HEK293T (cell line): ENCODE measurements at regions not wholly inside any gene's neighbourhood (a gene's known extent, or its start where the extent isn't known, plus 50 kb on each side); places are given as distances from the start of the nearest gene placed in this dataset.

Experiments
- CTCF ChIA-PET: fragments of 350-600 bp; formaldehyde crosslinking; extraction: SDS; loops from one replicate; lab custom pipeline; 2021; ENCODE audit warnings: antibody characterized with exemption, inconsistent platforms; lab: Yijun Ruan, JAX
- POLR2A ChIA-PET: fragments of 350-600 bp; formaldehyde crosslinking; extraction: SDS; loops from one replicate; lab custom pipeline; 2020; ENCODE audit warnings: antibody characterized with exemption, inconsistent platforms; lab: Yijun Ruan, JAX
- DNase-seq: peaks from one replicate; pipeline ENCODE4 v3.0.0; 2012; ENCODE audit warnings: mixed read lengths; ENCODE audit errors: extremely low spot score
- ARNT ChIP-seq: fragments of 450-650 bp; IDR thresholded peaks from 2 replicates; pipeline ENCODE4 v1.6.1; 2017; ENCODE audit warnings: mild to moderate bottlenecking
- BHLHE40 ChIP-seq: fragments of 450-650 bp; IDR thresholded peaks from 2 replicates; pipeline ENCODE4 v1.6.1; 2016; ENCODE audit warnings: mild to moderate bottlenecking, moderate library complexity, borderline replicate concordance
- CTBP1 ChIP-seq: fragments of 450-650 bp; IDR thresholded peaks from 2 replicates; pipeline ENCODE4 v1.6.1; 2016; ENCODE audit warnings: borderline replicate concordance
- ELF4 ChIP-seq: fragments of 450-650 bp; IDR thresholded peaks from 2 replicates; pipeline ENCODE4 v1.6.1; 2017; ENCODE audit warnings: antibody characterized with exemption
- FOXA1 ChIP-seq: fragments of 450-650 bp; IDR thresholded peaks from 2 replicates; pipeline ENCODE4 v1.6.1; 2016; ENCODE audit warnings: mild to moderate bottlenecking
- FOXK2 ChIP-seq: fragments of 450-650 bp; IDR thresholded peaks from 2 replicates; pipeline ENCODE4 v1.6.1; 2016; ENCODE audit warnings: mild to moderate bottlenecking
- FOXM1 ChIP-seq: fragments of 450-650 bp; IDR thresholded peaks from 2 replicates; pipeline ENCODE4 v1.6.1; 2017; ENCODE audit warnings: mild to moderate bottlenecking, borderline replicate concordance
- HDGF ChIP-seq: fragments of 450-650 bp; IDR thresholded peaks from 2 replicates; pipeline ENCODE4 v1.6.1; 2017; ENCODE audit warnings: antibody characterized with exemption, borderline replicate concordance
- L3MBTL2 ChIP-seq: fragments of 450-650 bp; conservative IDR thresholded peaks from 2 replicates; pipeline ENCODE4 v1.6.1; 2016; ENCODE audit warnings: mild to moderate bottlenecking
- LEF1 ChIP-seq: fragments of 450-650 bp; IDR thresholded peaks from 2 replicates; pipeline ENCODE4 v1.6.1; 2017; ENCODE audit warnings: mild to moderate bottlenecking, borderline replicate concordance
- NFRKB ChIP-seq: fragments of 450-650 bp; IDR thresholded peaks from 2 replicates; pipeline ENCODE4 v1.6.1; 2016; ENCODE audit warnings: mild to moderate bottlenecking, moderate library complexity
- SP1 ChIP-seq: fragments of 450-650 bp; IDR thresholded peaks from 2 replicates; pipeline ENCODE4 v1.6.1; 2017
- SUZ12 ChIP-seq: fragments of 450-650 bp; IDR thresholded peaks from 2 replicates; pipeline ENCODE4 v1.6.1; 2016; ENCODE audit warnings: mild to moderate bottlenecking
- TARDBP ChIP-seq: fragments of 450-650 bp; IDR thresholded peaks from 2 replicates; pipeline ENCODE4 v1.6.1; 2016
- ZNF384 ChIP-seq: fragments of 450-650 bp; IDR thresholded peaks from 2 replicates; pipeline ENCODE4 v1.6.1; 2016
- TF ChIP-seq, protein P1 (sequence below): fragments of 450-650 bp; IDR thresholded peaks from 2 replicates; pipeline ENCODE4 v1.6.1; 2016

DNA sequence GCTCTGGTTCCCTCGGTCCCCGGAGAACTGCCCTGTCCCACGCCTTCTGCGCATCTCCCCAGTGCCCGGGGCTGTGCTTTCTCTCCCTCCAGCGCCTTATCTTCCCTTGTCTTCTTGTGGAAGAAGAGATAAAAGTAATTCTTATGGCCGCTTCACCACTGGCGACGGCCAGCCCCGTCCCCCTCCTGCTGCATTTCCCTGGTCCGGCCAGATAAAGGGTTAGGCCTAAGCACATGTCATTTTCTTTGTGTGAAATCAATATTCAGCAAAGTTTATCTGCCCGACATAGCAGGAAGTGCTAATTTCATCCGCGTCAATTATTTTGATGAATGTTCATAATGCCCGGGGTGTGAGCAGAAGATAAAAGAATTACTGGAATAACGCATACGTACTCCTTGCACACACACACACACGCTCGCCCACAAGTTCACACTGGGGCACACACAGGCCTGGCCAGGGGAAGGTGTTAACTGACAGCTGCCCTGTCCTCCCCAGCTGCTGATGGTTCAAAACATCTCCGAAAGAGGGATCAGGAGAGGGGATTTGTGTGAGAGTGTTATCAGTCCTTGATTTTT lies 177.7 kb upstream of the LHX5 start:
- no peak for DNase-seq
- TF ChIP-seq NFRKB: no peak
- no peak for TF ChIP-seq FOXA1
- TF ChIP-seq FOXM1: no peak
- TF ChIP-seq LEF1: no peak
- no peak for TF ChIP-seq ELF4
- TF ChIP-seq CTBP1: no peak
- TF ChIP-seq SUZ12: no peak
- no peak for TF ChIP-seq ZNF384
- TF ChIP-seq, protein P1, sequence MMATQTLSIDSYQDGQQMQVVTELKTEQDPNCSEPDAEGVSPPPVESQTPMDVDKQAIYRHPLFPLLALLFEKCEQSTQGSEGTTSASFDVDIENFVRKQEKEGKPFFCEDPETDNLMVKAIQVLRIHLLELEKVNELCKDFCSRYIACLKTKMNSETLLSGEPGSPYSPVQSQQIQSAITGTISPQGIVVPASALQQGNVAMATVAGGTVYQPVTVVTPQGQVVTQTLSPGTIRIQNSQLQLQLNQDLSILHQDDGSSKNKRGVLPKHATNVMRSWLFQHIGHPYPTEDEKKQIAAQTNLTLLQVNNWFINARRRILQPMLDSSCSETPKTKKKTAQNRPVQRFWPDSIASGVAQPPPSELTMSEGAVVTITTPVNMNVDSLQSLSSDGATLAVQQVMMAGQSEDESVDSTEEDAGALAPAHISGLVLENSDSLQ: no peak
- TF ChIP-seq TARDBP: no peak
- TF ChIP-seq SP1: no peak
- TF ChIP-seq ARNT: no peak
- TF ChIP-seq FOXK2: no peak
- no peak for TF ChIP-seq HDGF
- CTCF ChIA-PET: interaction anchor here (0.6 kb wide), 1 partner anchor 688 kb away, joined by 4 read pairs; no protein-coding TSS in a partner anchor
- POLR2A ChIA-PET: no interaction called here

DNA sequence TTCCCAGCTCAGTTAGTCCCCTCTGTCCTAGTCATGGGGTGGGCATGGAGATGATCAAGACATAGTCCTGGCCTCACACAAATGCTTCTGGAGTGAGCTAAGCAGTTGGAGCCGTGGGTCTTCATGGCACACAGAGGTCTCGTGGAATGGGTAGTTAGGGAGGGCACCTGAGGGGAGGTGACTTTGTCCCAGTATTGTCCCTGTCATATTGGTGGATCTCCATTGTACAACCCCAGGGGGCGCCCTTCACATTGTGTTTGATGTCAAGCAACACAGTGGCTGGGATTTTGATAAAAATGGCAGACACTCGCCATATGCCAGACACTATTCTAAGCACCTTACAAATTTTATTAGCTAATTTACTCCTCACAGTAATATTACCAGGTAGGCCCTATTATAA lies 175.4 kb upstream of the LHX5 start:
- ChIA-PET POLR2A (interaction anchor here (0.6 kb wide), 1 partner anchor 16 kb away, joined by 3 read pairs; no protein-coding TSS in a partner anchor), CTCF (interaction anchor here (0.8 to 1.1 kb wide), 2 partner anchors 10 to 17 kb away, joined by 3 read pairs; no protein-coding TSS in a partner anchor)
- no peak for DNase-seq
- TF ChIP-seq FOXM1 (no peak), ELF4 (no peak), TARDBP (no peak), NFRKB (no peak), FOXA1 (no peak), SUZ12 (no peak), L3MBTL2 (no peak), HDGF (no peak), ARNT (no peak)
- TF ChIP-seq, protein P1: no peak

DNA sequence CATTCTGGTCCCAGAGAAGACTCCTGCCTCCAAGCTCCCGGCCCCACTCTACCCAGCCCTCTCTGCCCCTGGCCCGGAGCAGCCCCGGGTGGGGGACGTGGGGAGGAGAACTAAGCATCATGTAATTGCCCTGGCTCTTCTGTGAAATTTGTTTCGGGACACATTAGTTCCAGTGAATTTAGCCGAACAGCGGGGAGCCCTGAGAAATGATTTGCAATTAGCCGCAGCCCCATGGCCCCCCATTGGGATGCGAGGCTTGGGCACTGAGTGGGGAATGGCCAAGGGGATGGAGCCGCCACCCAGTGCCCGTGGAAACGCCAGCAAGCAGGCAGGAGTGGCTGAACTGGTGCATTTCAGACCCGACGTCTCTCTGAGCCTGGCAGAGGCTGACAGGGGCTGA lies 173.9 kb upstream of the LHX5 start:
- no peak for TF ChIP-seq CTBP1
- no peak for TF ChIP-seq ARNT
- TF ChIP-seq NFRKB: no peak
- TF ChIP-seq ELF4: no peak
- no peak for TF ChIP-seq FOXM1
- no peak for TF ChIP-seq L3MBTL2
- no peak for TF ChIP-seq BHLHE40
- no peak for TF ChIP-seq FOXA1
- TF ChIP-seq HDGF: no peak
- no peak for TF ChIP-seq LEF1
- no peak for TF ChIP-seq FOXK2
- no peak for TF ChIP-seq SUZ12
- TF ChIP-seq ZNF384: no peak
- TF ChIP-seq SP1: no peak
- TF ChIP-seq TARDBP: no peak
- ChIA-PET POLR2A (no interaction called here), CTCF (no interaction called here)
- no peak for DNase-seq

DNA sequence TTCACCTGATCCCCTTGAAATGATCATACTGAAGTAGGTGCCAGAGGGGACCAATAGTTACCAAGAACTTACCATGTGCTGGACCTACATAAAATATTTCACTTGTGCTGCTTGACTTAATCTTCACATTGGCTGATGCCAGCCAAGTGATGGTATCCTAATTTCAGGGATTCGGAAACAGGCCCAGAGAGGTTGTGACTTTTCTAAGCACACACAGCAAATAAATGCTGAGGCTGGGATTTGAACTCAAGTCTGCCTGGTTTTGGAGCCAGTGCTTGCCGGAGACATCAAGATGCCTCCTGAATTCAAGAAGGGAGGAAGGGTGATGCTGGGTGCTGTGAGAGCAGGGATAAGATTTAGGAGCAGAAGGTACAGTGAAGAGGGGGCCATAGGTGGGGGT lies 173.5 kb upstream of the LHX5 start:
- ChIA-PET CTCF (no interaction called here), POLR2A (no interaction called here)
- no peak for DNase-seq
- TF ChIP-seq ZNF384 (no peak), FOXM1 (no peak), BHLHE40 (no peak), SP1 (no peak)
- TF ChIP-seq, protein P1: no peak

DNA sequence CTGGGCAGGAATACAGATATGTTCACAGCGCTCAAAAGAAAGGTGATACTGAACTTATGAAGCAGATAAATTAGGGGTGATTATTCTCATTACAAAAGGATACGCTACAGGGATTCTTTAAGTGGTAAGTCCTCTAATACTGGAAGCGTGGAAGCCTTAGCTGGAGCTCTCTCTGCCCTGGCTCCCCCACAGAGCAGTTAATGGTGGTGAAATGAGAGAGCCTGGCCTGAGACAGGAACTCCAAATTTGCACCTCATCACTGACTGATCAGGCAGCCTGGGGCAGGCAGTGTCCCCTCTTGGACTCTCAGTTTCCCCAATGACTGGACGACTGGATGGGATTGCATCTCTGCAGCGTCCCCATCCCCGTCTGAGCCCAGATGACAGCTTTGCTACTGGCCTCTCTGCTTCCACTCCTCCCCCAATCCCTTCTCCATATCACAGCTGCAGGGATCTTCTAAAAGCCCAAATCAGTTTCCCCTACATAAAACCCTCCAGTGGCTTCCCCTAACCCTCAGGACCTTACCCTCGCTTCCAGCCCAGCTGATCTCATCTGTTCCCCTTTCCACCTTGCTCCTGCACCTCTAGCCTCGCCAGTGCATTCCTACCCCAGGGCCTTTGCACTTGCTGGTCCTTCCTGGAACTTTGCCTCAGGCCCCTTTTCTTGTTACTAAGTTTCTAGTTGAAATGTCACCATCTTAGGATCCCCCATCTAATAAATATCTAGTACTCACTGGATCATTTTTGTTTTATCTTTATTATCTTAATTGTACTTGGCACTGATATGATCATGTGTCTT lies 171.7 kb upstream of the LHX5 start:
- TF ChIP-seq FOXK2 (no peak), ELF4 (no peak), BHLHE40 (no peak)
- DNase-seq: no peak
- POLR2A ChIA-PET: no interaction called here
- CTCF ChIA-PET: no interaction called here

DNA sequence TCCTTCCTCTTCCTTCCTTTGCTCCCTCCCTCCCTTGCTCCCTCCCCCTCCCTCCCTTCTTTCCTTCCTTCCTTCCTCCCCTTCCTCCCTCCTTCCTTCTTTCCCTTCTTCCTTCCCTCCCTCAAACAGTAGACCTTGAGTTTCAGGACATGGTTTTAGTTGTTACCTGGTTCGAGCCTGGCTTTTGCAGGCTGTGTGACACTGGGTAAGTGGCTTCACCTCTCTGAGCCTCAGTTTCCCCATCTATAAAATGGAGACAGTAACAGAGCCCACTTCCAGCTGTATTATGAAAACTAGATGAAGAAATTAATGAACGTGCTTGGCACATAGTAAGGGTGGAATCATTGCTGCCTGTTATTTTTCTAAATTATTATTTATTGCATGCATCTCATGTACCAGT lies 171.0 kb upstream of the LHX5 start:
- DNase-seq: no peak
- ChIA-PET POLR2A (no interaction called here), CTCF (no interaction called here)
- TF ChIP-seq CTBP1 (no peak), FOXA1 (no peak), FOXM1 (no peak), ZNF384 (no peak), SP1 (no peak), NFRKB (no peak), L3MBTL2 (no peak), FOXK2 (no peak), ELF4 (no peak)
- TF ChIP-seq, protein P1: no peak
